Activated T-helper 2 cell treated with anti-CD3 and anti-CD28 coated beads, Interferon-gamma antibody, Interleukin-2, Interleukin-4, amounts not matched to agents 10 μg/mL and 5 μg/mL and 100 μg/mL, durations not matched to agents 14 hours and 24 hours and 36 hours (primary cell): ENCODE measurements at regions not wholly inside any gene's neighbourhood (a gene's known extent, or its start where the extent isn't known, plus 50 kb on each side); places are given as distances from the start of the nearest gene placed in this dataset.

Experiments
- DNase-seq: peaks from one replicate; pipeline ENCODE4 v3.0.0; 2021; ENCODE audit warnings: low spot score
- H3K27ac Mint-ChIP-seq: one replicate; pipeline ENCODE4 v1.8.0; 2021; ENCODE audit warnings: mixed read lengths
- H3K27me3 Mint-ChIP-seq: one replicate; pipeline ENCODE4 v1.8.0; 2021; ENCODE audit warnings: low read depth, mixed read lengths
- H3K36me3 Mint-ChIP-seq: one replicate; pipeline ENCODE4 v1.8.0; 2021; ENCODE audit warnings: low read depth, mixed read lengths
- H3K4me1 Mint-ChIP-seq: one replicate; pipeline ENCODE4 v1.8.0; 2021; ENCODE audit warnings: low read depth, mixed read lengths
- H3K4me3 Mint-ChIP-seq: one replicate; pipeline ENCODE4 v1.8.0; 2021; ENCODE audit warnings: low read depth, mild to moderate bottlenecking, moderate library complexity, mixed read lengths
- H3K9me3 Mint-ChIP-seq: one replicate; pipeline ENCODE4 v1.8.0; 2021; ENCODE audit warnings: mixed read lengths
- intact Hi-C: fragments of 100-400 bp; cut with micrococcal nuclease; formaldehyde crosslinking; loops from one replicate; pipeline ENCODE4 v1.15.1; 2023

- Mint-ChIP-seq H3K4me1 (no peaks in the 10 kb centered on the region), H3K36me3 (no peaks in the 10 kb centered on the region), H3K27me3 (peaks cover 9% of the 10 kb centered on the region), H3K9me3 (no peaks in the 10 kb centered on the region), H3K27ac (no peak overlapping the region), H3K4me3 (no peak overlapping the region)
- intact Hi-C loops, result loop anchor here (5.0 kb wide), 1 partner anchor 92 kb away; no protein-coding TSS in a partner anchor
- DNase-seq, result no peak
Measured at GRCh38 chr2:42844901-42845821, 52.8 kb upstream of the HAAO start.

- Mint-ChIP-seq H3K27ac (no peak overlapping the region), H3K4me3 (no peak overlapping the region), H3K36me3 (no peaks in the 10 kb centered on the region), H3K9me3 (no peaks in the 10 kb centered on the region), H3K27me3 (peaks cover 9% of the 10 kb centered on the region), H3K4me1 (no peaks in the 10 kb centered on the region)
- intact Hi-C loops, result loop anchor here (5.0 kb wide), 1 partner anchor 93 kb away; no protein-coding TSS in a partner anchor
- DNase-seq, result no peak
Measured at GRCh38 chr2:42844366-42844765, 52.0 kb upstream of the HAAO start.

- no peaks in the 10 kb centered on the region for H3K9me3 Mint-ChIP-seq
- no peak for DNase-seq
- H3K27ac Mint-ChIP-seq, result no peak overlapping the region
- no peak overlapping the region for H3K4me3 Mint-ChIP-seq
- H3K36me3 Mint-ChIP-seq, result no peaks in the 10 kb centered on the region
- intact Hi-C loops, result loop anchor here (5.0 kb wide), 1 partner anchor 94 kb away; no protein-coding TSS in a partner anchor
- peaks cover 9% of the 10 kb centered on the region for H3K27me3 Mint-ChIP-seq
- H3K4me1 Mint-ChIP-seq, result no peaks in the 10 kb centered on the region
Measured at GRCh38 chr2:42843611-42844010, 51.2 kb upstream of the HAAO start.

- Mint-ChIP-seq H3K27ac (no peak overlapping the region), H3K9me3 (no peaks in the 10 kb centered on the region), H3K4me1 (no peaks in the 10 kb centered on the region), H3K36me3 (no peaks in the 10 kb centered on the region), H3K27me3 (peaks cover 9% of the 10 kb centered on the region), H3K4me3 (no peak overlapping the region)
- intact Hi-C loops, result loop anchor here (5.0 kb wide), 1 partner anchor 94 kb away; no protein-coding TSS in a partner anchor
- DNase-seq, result no peak
Measured at GRCh38 chr2:42843131-42843530, 50.7 kb upstream of the HAAO start.

GRCh38 chr2:42842466-42842865 is 50.1 kb upstream of the HAAO start:
- Mint-ChIP-seq H3K9me3 (no peaks in the 10 kb centered on the region), H3K4me1 (no peaks in the 10 kb centered on the region), H3K27me3 (peaks cover 9% of the 10 kb centered on the region), H3K27ac (no peak overlapping the region), H3K4me3 (no peak overlapping the region), H3K36me3 (no peaks in the 10 kb centered on the region)
- intact Hi-C loops, result loop anchor here (5.0 kb wide), 1 partner anchor 95 kb away; no protein-coding TSS in a partner anchor
- DNase-seq, result no peak
